VCaP (cell line): ENCODE measurements at regions not wholly inside any gene's neighbourhood (a gene's known extent, or its start where the extent isn't known, plus 50 kb on each side); places are given as distances from the start of the nearest gene placed in this dataset.

Source experiments
- H3K27ac ChIP-seq: fragments of 450-650 bp; 2 replicates; pipeline ENCODE4 v1.5.1; 2017
- CTCF ChIP-seq: fragments of 450-650 bp; conservative IDR thresholded peaks from 2 replicates; pipeline ENCODE4 v1.5.1; 2017; ENCODE audit warnings: mild to moderate bottlenecking, moderate library complexity

- H3K27ac ChIP-seq, result no peak overlapping the region
- TF ChIP-seq CTCF, result no peak
Measured at GRCh38 chr7:38069052-38069451, 109.0 kb upstream of the STARD3NL start.

- no peak overlapping the region for H3K27ac ChIP-seq
- TF ChIP-seq CTCF, result peak; percentile 30; the same call in 1 of the 2 replicates
Measured at GRCh38 chr7:38070718-38071117, 107.3 kb upstream of the STARD3NL start.

GRCh38 chr7:38086857-38087256 is 91.2 kb upstream of the STARD3NL start:
- no peak overlapping the region for H3K27ac ChIP-seq
- no peak for TF ChIP-seq CTCF

GRCh38 chr7:38102507-38102906 is 75.5 kb upstream of the STARD3NL start:
- no peak overlapping the region for H3K27ac ChIP-seq
- no peak for TF ChIP-seq CTCF

GRCh38 chr7:38105874-38106483 is 72.1 kb upstream of the STARD3NL start:
- peak overlapping the region; percentile 48 for H3K27ac ChIP-seq
- peak; percentile 83 for TF ChIP-seq CTCF

GRCh38 chr7:38107486-38107893 is 70.6 kb upstream of the STARD3NL start:
- TF ChIP-seq CTCF, result peak; percentile 97
- peak overlapping the region; percentile 48 for H3K27ac ChIP-seq

GRCh38 chr7:38112075-38112474 is 66.0 kb upstream of the STARD3NL start:
- no peak overlapping the region for H3K27ac ChIP-seq
- no peak for TF ChIP-seq CTCF
